HG02759 (cell line): ENCODE measurements at regions not wholly inside any gene's neighbourhood (a gene's known extent, or its start where the extent isn't known, plus 50 kb on each side); places are given as distances from the start of the nearest gene placed in this dataset.

Source experiments
- ATAC-seq: cut with Tn5 transposase; IDR thresholded peaks from one replicate; pipeline ENCODE4 v1.9.1; 2021; ENCODE audit warnings: mild to moderate bottlenecking, moderate library complexity; ENCODE audit not compliant: unreplicated experiment

DNA sequence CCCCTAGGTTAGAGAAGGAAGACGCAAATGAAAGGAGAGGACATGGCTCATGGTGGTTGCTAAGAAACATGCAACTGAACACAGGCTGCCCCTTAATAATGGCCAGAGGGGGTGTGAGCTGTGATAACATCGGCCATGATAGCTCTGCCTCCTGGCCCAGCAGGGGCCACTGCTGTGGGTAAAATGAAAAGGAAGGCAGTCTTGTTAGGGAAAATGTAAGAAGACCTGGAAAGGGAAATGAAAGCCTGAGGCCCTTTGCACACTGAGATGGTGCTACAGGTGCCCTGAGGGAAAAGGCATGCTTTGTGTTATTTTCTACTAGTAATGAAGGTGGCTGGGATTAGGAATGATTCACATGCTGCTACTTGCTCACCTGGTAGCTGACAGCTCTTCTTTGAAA lies 123.6 kb upstream of the MID1 start:
- ATAC-seq: no peak

- no peak for ATAC-seq
Observed at GRCh38 chrX:10747975-10748374, 127.6 kb upstream of the MID1 start.

- no peak for ATAC-seq
Observed at GRCh38 chrX:10749113-10749512, 128.7 kb upstream of the MID1 start.

DNA sequence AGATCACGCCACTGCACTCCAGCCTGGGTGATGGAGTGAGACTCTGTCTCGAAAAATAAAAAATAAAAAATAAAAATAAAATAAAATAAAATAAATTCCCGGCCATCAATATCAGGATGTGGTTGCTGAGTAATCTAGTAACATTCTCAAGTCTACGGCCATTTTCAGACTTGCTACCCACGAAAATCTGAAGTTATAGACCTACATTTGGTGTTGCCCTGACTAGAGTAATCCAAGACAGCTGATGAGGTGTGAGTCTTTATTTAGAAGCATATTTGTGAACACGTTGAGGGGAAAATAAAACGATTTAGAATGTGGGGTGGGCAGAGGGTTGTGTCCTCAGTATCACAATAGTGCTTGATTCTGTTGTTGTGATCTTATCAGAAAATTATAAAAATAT lies 130.2 kb upstream of the MID1 start:
- ATAC-seq: no peak

GRCh38 chrX:10753116-10753515 lies 132.7 kb upstream of the MID1 start:
- ATAC-seq: no peak

- ATAC-seq: no peak
Observed at GRCh38 chrX:10754445-10754844, 134.1 kb upstream of the MID1 start.

GRCh38 chrX:10755439-10756334 lies 135.3 kb upstream of the MID1 start:
- no peak for ATAC-seq

DNA sequence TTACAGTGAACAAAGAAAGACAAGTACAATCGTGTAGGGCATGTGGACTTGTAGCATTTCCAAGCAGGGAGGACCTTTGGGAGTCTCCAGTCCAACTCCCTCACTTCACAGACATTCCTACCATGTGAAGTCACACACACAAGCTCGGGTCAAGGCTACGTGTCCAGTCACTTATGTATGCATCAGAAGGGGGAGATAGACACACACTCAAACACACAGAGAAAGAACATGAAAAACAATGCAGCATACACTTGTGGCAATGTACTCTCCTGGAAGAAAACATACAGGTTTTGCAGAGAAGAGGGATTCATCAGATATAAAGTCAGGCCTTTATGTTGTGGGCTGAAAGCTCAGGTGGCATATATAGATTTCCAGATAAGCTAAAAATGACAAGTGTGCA lies 136.1 kb upstream of the MID1 start:
- no peak for ATAC-seq

GRCh38 chrX:10759141-10759799 lies 138.9 kb upstream of the MID1 start:
- ATAC-seq: no peak

GRCh38 chrX:10761447-10761846 lies 141.1 kb upstream of the MID1 start:
- no peak for ATAC-seq

- ATAC-seq: no peak
Observed at GRCh38 chrX:10769195-10769594, 148.8 kb upstream of the MID1 start.

DNA sequence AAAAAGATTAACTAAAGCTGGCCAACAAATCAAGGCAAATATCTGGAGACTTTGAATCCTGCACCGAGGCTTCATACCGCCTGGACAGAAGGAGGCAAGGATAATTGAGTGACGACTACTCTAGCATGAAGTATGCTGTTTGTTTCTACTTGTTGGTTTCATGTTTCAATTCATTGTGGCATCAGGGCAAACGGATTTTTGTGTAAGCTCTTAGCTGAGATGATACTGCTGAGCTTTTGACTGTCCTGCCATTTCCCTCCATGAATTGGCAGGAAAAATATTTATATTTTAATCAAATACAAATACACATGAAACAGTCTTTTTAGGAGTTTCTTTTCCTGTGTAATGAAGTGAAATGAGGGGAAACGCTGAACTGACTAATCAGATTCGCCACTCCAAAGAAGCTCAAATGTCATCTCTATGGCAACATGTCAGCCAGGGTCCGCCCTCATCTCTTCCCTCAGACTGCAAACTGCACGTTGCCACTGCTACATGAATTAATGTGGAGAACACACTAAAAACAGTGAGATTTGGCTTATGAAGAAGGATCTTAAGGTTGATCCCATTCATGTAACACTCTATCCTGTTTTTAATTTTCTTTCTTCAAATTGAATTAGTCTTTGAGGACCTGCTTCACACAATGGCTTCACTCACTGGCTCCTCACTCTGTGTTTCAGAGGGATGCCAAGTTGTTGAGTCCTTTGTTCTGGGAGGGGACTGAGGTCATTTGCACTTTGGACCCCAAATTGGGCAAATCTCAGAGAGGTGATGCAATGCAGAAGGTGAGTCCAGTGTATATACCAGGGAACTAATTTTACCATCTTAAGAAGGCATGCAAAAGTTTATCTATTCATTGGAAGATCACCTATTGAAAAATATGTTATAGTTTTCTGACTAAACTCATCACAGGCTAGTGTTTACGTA lies 149.6 kb upstream of the MID1 start:
- ATAC-seq: no peak

DNA sequence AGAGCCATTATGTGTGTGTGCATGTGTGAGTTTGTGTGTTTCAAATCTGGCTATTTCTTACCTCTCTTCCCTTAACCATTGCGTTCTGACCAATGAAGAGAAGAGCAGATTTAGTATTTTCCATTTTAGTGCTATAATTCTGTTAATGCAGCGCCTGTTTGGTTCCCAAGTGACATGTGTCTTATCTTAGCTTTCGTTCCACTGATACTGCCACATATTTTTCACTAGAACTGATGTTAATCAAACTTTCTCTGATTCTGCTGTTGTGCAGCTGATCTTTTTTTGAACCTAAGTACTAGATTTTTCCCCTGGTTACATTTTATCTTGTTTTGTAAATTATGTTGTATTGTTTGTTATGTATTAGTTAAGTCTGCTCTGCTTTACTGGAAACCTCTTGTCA lies 152.9 kb upstream of the MID1 start:
- no peak for ATAC-seq

- no peak for ATAC-seq
Observed at GRCh38 chrX:10781847-10782530, 161.6 kb upstream of the MID1 start.

DNA sequence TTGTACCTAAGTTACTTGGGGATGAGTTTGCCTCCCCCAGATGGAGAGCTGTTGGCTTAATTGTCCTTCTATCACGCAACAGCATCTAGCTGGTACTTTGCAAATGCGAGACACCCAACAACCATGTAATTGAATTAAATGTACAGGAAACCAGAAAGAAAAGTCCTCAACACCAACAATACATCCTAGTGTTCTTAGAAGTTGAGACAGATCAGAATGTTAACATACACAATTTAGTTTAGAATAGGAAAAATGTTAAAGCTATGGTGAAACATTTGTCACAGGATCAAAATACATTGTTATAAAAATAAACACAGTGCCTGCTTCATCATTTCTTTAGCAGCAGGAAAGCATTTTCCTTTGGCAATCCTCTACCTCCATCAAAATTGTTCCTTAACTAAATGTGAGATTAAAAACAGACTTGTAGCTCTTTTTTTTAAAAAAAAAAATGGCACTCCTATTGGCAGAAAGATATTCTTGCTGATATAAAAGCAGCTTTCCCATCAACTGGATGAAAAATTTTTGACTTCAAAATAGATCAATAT lies 163.1 kb upstream of the MID1 start:
- no peak for ATAC-seq

- no peak for ATAC-seq
Observed at GRCh38 chrX:10787264-10787663, 166.9 kb upstream of the MID1 start.

GRCh38 chrX:10794203-10794630 lies 173.8 kb upstream of the MID1 start:
- no peak for ATAC-seq

- ATAC-seq: no peak
Observed at GRCh38 chrX:10795721-10796120, 175.3 kb upstream of the MID1 start.

DNA sequence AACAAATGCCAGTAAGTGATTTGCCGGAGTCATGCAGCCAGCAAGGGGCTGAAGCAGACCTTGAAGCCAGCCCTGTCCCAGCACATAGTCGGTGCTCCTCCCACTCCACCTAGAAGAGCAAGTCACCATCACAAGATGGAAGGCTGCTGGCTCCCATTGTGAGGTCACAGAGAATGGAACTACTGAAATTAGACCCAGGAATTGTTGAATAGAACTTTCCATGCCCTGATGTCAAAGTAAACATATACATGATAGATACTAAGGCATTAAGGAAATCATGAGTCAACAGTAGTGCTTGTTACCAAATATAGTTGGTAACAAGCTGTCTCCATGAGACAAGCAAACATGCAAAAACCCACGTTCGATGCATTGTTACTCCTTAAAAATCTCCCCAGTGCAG lies 177.1 kb upstream of the MID1 start:
- ATAC-seq: no peak

- no peak for ATAC-seq
Observed at GRCh38 chrX:10798041-10798440, 177.7 kb upstream of the MID1 start.
